ENCODE measurements at regions not wholly inside any gene's neighbourhood (a gene's known extent, or its start where the extent isn't known, plus 50 kb on each side); places are given as distances from the start of the nearest gene placed in this dataset.
A peak's percentile ranks its signal among the peaks of the same experiment; 100 is the strongest.

DNA sequence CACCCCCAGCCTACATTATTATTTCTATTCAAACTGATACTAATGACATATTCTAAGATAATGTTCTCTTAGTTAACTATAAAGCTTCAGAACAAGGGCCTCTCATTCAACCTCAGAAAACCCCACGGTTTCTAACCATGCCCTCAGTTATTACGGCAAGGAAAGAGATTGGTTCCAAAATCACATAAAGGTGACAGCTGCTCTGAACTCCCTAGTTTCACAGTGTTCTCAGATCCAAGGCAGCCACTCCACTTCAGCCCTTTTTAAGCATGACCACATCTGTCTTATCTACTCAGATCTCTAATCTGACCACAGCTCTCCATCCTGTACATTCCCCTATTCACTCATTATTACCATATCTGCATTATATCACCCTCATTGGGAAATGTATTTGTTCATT is 98.8 kb upstream of the CEP85L start:
- no peak overlapping the region for H3K4me3 ChIP-seq (ENCODE audit: low read depth, low read length)
- no peak for TF ChIP-seq MYC (IDR thresholded peaks at IDR 0.05; ENCODE audit: low read depth, low read length)
- TF ChIP-seq MAX (IDR thresholded peaks at IDR 0.05; ENCODE audit: low read depth, low read length) = no peak
- TF ChIP-seq, protein P1, sequence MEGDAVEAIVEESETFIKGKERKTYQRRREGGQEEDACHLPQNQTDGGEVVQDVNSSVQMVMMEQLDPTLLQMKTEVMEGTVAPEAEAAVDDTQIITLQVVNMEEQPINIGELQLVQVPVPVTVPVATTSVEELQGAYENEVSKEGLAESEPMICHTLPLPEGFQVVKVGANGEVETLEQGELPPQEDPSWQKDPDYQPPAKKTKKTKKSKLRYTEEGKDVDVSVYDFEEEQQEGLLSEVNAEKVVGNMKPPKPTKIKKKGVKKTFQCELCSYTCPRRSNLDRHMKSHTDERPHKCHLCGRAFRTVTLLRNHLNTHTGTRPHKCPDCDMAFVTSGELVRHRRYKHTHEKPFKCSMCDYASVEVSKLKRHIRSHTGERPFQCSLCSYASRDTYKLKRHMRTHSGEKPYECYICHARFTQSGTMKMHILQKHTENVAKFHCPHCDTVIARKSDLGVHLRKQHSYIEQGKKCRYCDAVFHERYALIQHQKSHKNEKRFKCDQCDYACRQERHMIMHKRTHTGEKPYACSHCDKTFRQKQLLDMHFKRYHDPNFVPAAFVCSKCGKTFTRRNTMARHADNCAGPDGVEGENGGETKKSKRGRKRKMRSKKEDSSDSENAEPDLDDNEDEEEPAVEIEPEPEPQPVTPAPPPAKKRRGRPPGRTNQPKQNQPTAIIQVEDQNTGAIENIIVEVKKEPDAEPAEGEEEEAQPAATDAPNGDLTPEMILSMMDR (IDR thresholded peaks at IDR 0.05; ENCODE audit: low read depth, low read length) = no peak
- TF ChIP-seq POLR2A (IDR thresholded peaks at IDR 0.05; ENCODE audit: extremely low read depth, insufficient read length) = no peak
- DNase-seq (ENCODE audit: low read depth) = no peak

DNA sequence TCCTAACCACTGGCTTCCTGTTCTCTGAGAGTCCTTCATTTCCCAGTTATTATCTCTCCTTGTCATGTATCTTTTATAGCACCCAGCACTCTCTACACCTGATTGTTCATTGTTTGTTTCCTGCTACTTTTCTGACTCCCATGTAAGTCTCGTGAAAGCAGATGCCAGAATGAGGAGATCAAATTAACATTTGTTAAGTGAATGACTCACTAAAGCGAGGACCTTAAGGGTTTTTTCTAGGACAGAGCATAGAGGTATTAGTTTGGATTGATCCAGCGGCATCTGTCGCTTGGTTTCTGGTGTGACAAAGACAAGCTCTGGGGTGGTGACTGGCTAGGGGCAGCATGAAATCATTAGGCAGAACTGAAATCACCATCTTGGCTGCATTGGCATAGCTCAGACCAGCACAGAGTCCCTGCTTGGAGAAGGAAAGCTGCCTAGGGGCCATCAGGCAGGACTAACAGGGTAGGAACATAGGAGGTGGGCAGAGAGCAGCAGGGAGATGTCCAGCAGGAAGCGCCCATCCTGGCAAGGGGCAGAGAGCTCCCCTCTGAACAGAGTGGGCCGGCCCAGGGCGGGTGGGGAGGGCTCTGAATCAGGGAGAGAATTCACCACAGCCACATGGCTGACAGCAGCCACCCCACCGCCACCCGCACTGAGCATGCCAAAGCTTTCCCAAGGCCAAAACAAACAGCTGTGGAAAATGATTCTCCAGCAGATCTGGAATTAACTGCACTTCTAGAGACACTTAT is 97.1 kb upstream of the CEP85L start:
- TF ChIP-seq POLR2A (IDR thresholded peaks at IDR 0.05; ENCODE audit: extremely low read depth, insufficient read length) (no peak), MAX (IDR thresholded peaks at IDR 0.05; ENCODE audit: low read depth, low read length) (no peak), MYC (IDR thresholded peaks at IDR 0.05; ENCODE audit: low read depth, low read length) (no peak)
- TF ChIP-seq, protein P1 (IDR thresholded peaks at IDR 0.05; ENCODE audit: low read depth, low read length) = no peak
- peak; percentile 14 for DNase-seq (ENCODE audit: low read depth)
- H3K4me3 ChIP-seq (ENCODE audit: low read depth, low read length) = no peak overlapping the region

DNA sequence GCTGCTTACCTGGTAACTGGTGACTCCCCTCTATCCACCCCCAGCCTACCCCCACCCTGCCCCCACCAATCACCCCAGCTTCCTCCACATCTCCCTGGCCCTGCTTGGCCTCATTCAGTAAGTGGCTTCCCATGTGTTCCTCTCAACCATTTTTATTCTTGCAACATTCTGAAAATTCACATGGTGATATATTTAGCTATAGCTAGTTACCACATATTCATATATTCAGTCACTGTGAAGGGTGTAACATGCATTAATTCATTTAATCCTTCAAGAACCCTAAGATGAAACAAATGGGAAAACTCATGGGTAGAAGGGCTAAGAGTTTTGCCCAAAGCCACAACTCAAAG is 95.4 kb upstream of the CEP85L start:
- TF ChIP-seq POLR2A (IDR thresholded peaks at IDR 0.05; ENCODE audit: extremely low read depth, insufficient read length) (no peak), MAX (IDR thresholded peaks at IDR 0.05; ENCODE audit: low read depth, low read length) (no peak), MYC (IDR thresholded peaks at IDR 0.05; ENCODE audit: low read depth, low read length) (no peak)
- TF ChIP-seq, protein P1 (IDR thresholded peaks at IDR 0.05; ENCODE audit: low read depth, low read length) = no peak
- DNase-seq (ENCODE audit: low read depth) = no peak
- no peak overlapping the region for H3K4me3 ChIP-seq (ENCODE audit: low read depth, low read length)

- TF ChIP-seq MYC (IDR thresholded peaks at IDR 0.05; ENCODE audit: low read depth, low read length) = no peak
- TF ChIP-seq, protein P1 (IDR thresholded peaks at IDR 0.05; ENCODE audit: low read depth, low read length) = no peak
- TF ChIP-seq POLR2A (IDR thresholded peaks at IDR 0.05; ENCODE audit: extremely low read depth, insufficient read length) = no peak
- TF ChIP-seq MAX (IDR thresholded peaks at IDR 0.05; ENCODE audit: low read depth, low read length) = no peak
- no peak overlapping the region for H3K4me3 ChIP-seq (ENCODE audit: low read depth, low read length)
- peak; percentile 34 for DNase-seq (ENCODE audit: low read depth)
Measured at GRCh38 chr6:118746145-118746824, 94.9 kb upstream of the CEP85L start.

GRCh38 chr6:118745156-118745555 is 93.8 kb upstream of the CEP85L start:
- DNase-seq (ENCODE audit: low read depth) = no peak
- no peak overlapping the region for H3K4me3 ChIP-seq (ENCODE audit: low read depth, low read length)
- TF ChIP-seq MAX (IDR thresholded peaks at IDR 0.05; ENCODE audit: low read depth, low read length) = no peak
- TF ChIP-seq, protein P1 (IDR thresholded peaks at IDR 0.05; ENCODE audit: low read depth, low read length) = no peak
- TF ChIP-seq POLR2A (IDR thresholded peaks at IDR 0.05; ENCODE audit: extremely low read depth, insufficient read length) = no peak
- no peak for TF ChIP-seq MYC (IDR thresholded peaks at IDR 0.05; ENCODE audit: low read depth, low read length)
